Esophagus muscularis mucosa (tissue), 4 donors: ENCODE measurements at regions not wholly inside any gene's neighbourhood (a gene's known extent, or its start where the extent isn't known, plus 50 kb on each side); places are given as distances from the start of the nearest gene placed in this dataset.

ENCODE experiments used
- EP300 ChIP-seq: sonication (generic); formaldehyde crosslinking; IDR thresholded peaks from one replicate; pipeline ENCODE4 v1.6.1; 2017; ENCODE audit warnings: antibody characterized with exemption
- POLR2A ChIP-seq: fragments of 450-650 bp; IDR thresholded peaks from one replicate; pipeline ENCODE4 v1.6.1; 2017; ENCODE audit warnings: antibody characterized with exemption, moderate library complexity, mild to moderate bottlenecking, low read depth
- TF ChIP-seq, protein P1 (sequence below), 3 experiments: fragments of 200-600 bp in 2 of 3; fragments of 450-650 bp in 1 of 3; sonication (generic) in 2 of 3; IDR thresholded peaks; one replicate each; pipeline ENCODE4 v1.5.1; 2017 to 2019; ENCODE audit warnings: antibody characterized with exemption in 3 of 3, mild to moderate bottlenecking in 2 of 3, moderate library complexity in 1 of 3

DNA sequence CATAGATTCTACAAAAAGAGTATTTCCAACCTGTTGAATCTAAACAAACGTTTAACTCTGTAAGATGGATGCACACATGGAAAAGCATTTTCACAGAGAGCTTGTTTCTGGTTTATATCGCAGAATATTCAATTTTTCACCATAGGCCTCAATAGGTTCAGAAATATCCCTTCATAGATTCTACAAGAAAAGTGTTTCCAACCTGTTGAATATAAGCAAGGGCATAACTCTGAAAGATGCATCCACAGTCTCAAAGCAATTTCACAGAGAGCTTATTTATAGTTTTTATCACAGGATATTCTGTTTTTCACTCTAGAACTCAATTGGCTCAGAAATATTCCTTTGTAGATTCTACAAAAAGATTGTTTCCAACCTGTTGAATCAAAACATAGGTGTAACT, 1483.6 kb downstream of the UQCRFS1 start:
- TF ChIP-seq POLR2A: no peak
- TF ChIP-seq, protein P1, sequence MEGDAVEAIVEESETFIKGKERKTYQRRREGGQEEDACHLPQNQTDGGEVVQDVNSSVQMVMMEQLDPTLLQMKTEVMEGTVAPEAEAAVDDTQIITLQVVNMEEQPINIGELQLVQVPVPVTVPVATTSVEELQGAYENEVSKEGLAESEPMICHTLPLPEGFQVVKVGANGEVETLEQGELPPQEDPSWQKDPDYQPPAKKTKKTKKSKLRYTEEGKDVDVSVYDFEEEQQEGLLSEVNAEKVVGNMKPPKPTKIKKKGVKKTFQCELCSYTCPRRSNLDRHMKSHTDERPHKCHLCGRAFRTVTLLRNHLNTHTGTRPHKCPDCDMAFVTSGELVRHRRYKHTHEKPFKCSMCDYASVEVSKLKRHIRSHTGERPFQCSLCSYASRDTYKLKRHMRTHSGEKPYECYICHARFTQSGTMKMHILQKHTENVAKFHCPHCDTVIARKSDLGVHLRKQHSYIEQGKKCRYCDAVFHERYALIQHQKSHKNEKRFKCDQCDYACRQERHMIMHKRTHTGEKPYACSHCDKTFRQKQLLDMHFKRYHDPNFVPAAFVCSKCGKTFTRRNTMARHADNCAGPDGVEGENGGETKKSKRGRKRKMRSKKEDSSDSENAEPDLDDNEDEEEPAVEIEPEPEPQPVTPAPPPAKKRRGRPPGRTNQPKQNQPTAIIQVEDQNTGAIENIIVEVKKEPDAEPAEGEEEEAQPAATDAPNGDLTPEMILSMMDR (IDR thresholded peaks at IDR 0.05): no peak
- no peak for TF ChIP-seq EP300
